MG63 (cell line): ENCODE measurements at regions not wholly inside any gene's neighbourhood (a gene's known extent, or its start where the extent isn't known, plus 50 kb on each side); places are given as distances from the start of the nearest gene placed in this dataset.
A peak's percentile ranks its signal among the peaks of the same experiment; 100 is the strongest.

Source experiments
- DNase-seq: peaks from one replicate; pipeline ENCODE4 v3.0.0-alpha.2; 2020
- H3K27me3 ChIP-seq: fragments of 250-450 bp; sonication (Bioruptor Pico); 2 replicates; pipeline ENCODE4 v1.5.1; 2020; ENCODE audit warnings: mild to moderate bottlenecking, moderate library complexity
- H3K36me3 ChIP-seq: fragments of 250-450 bp; sonication (Bioruptor Pico); 2 replicates; pipeline ENCODE4 v1.5.1; 2020; ENCODE audit warnings: mild to moderate bottlenecking, moderate library complexity
- H3K4me3 ChIP-seq: fragments of 250-450 bp; sonication (Bioruptor Pico); 2 replicates; pipeline ENCODE4 v1.5.1; 2020; ENCODE audit warnings: mild to moderate bottlenecking, moderate library complexity
- H3K9me3 ChIP-seq: fragments of 250-450 bp; sonication (Bioruptor Pico); 2 replicates; pipeline ENCODE4 v1.5.1; 2020; ENCODE audit warnings: mild to moderate bottlenecking, moderate library complexity

DNA sequence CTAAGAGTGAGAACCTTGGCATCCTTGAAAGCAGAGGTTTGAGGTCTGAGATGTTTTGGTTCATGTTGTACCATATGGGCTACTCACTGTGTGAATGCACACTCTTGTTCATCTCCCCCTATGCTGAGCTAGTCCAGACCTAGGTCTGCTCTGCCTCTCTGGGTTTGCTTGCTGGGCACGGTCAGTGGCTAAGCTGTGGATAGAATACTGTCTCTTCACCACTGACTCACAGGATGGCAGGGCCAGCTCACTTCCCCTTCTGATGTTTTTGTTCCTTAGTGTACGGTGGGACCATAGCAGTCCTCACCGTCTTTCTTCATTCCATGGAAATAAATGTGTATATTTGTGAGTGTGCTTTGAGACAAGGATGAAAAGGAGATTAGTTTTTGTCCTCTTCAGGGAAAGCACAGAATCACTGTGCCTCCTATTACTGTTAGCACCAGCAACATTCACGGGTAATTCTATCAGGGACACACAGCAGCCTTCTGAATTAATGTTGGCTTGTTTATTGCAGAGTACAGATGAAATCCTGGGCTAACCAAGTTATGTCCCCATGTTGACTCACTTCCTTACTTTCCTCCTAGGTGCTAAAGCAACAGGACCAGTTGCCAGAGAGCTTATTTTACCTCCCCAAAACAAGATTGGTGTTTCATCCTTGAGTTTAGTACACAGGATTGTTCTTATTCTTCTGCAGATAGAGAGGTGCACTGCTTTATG, 56.9 kb upstream of the IVNS1ABP start:
- DNase-seq, result peak; percentile 68
- no peaks in the 10 kb centered on the region for H3K27me3 ChIP-seq
- H3K9me3 ChIP-seq, result no peaks in the 10 kb centered on the region
- H3K36me3 ChIP-seq, result no peaks in the 10 kb centered on the region
- no peak overlapping the region for H3K4me3 ChIP-seq

DNA sequence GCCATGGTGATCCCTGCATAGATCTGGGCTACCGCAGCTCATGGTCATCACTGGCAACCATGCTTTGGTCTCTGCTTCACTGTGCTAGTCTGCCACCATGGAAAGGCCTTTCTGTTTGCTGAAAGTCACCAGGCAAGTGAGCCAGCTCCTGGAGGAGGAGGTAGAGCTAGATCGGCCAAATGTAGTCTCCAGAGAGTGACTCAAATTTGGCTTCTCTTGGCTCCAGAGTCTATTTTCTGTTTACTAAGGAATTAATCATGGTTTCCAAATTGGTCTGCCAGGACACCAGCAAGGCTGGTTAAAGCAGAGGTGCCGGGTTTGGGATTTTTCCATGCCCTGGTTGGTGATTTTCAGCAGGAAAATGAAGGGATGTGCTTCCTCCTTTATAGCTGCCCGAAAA, 52.7 kb upstream of the IVNS1ABP start:
- Histone ChIP-seq H3K9me3 (no peaks in the 10 kb centered on the region), H3K36me3 (no peaks in the 10 kb centered on the region), H3K27me3 (no peaks in the 10 kb centered on the region), H3K4me3 (no peak overlapping the region)
- DNase-seq, result peak; percentile 79

- Histone ChIP-seq H3K27me3 (no peaks in the 10 kb centered on the region), H3K9me3 (no peaks in the 10 kb centered on the region), H3K36me3 (no peaks in the 10 kb centered on the region), H3K4me3 (no peak overlapping the region)
- DNase-seq, result no peak
Measured at GRCh38 chr1:185368913-185369491, 52.0 kb upstream of the IVNS1ABP start.

GRCh38 chr1:185368313-185368855, 51.3 kb upstream of the IVNS1ABP start:
- Histone ChIP-seq H3K27me3 (no peaks in the 10 kb centered on the region), H3K9me3 (no peaks in the 10 kb centered on the region), H3K4me3 (no peak overlapping the region), H3K36me3 (no peaks in the 10 kb centered on the region)
- no peak for DNase-seq

- Histone ChIP-seq H3K27me3 (no peaks in the 10 kb centered on the region), H3K4me3 (no peak overlapping the region), H3K36me3 (no peaks in the 10 kb centered on the region), H3K9me3 (0 out of 2 replicates have a peak, but pooled peaks cover 8% of the 10 kb centered on the region)
- no peak for DNase-seq
Measured at GRCh38 chr1:185367218-185367617, 50.2 kb upstream of the IVNS1ABP start.
